Retinal pigment epithelial cell (primary cell): ENCODE measurements at regions not wholly inside any gene's neighbourhood (a gene's known extent, or its start where the extent isn't known, plus 50 kb on each side); places are given as distances from the start of the nearest gene placed in this dataset.
"Not testable (repeated sequence)": the region's sequence is repeated elsewhere in the genome, so short reads cannot be mapped to it uniquely, and the experiment has no call there.

Experiments
- DNase-seq: peaks from one replicate; pipeline ENCODE4 v3.0.0-alpha.2; 2010; ENCODE audit warnings: low read depth
- H3K4me3 ChIP-seq: 2 replicates; pipeline ENCODE4 v1.5.1; 2011; ENCODE audit warnings: mild to moderate bottlenecking, low read length, control low read depth, moderate library complexity
- TF ChIP-seq, protein P1 (sequence below): conservative IDR thresholded peaks from 2 replicates; pipeline ENCODE4 v1.5.1; 2011; ENCODE audit warnings: low read depth, low read length, control low read depth, inconsistent platforms

DNA sequence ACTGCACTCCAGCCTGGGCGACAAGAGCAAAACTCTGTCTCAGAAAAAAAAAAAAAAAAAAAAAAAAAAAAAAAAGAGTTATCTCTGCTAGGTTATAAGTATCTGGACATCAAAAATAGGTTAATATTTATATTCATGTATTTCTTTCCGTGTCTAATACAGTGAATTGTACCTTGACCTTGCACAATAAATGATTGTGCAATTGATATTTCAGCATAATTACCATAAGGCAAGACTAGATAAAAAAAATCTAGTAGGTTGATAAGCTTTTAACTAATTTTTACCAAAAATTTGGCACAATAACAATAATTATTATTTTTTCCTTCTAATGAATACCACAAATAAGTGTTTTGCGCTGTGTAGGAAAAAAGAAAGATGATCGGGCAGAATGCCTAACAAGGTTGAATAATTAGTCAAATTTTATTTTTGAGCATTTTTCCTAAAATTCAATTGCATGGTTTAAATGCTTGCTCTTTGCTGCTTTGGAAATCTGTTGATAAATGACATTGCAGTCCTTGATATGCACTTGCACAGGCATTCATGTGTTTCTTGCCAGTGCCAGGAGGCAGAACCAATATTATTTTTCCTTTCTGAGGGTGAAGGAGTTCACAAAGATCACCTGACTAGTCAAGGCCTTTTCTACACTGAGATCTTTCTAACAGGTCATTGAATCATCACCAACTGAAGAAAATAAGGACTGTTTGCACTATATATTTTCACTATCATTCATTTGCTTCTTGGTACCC lies 127.5 kb downstream of the ARRDC3 start:
- DNase-seq, result no peak
- TF ChIP-seq, protein P1, sequence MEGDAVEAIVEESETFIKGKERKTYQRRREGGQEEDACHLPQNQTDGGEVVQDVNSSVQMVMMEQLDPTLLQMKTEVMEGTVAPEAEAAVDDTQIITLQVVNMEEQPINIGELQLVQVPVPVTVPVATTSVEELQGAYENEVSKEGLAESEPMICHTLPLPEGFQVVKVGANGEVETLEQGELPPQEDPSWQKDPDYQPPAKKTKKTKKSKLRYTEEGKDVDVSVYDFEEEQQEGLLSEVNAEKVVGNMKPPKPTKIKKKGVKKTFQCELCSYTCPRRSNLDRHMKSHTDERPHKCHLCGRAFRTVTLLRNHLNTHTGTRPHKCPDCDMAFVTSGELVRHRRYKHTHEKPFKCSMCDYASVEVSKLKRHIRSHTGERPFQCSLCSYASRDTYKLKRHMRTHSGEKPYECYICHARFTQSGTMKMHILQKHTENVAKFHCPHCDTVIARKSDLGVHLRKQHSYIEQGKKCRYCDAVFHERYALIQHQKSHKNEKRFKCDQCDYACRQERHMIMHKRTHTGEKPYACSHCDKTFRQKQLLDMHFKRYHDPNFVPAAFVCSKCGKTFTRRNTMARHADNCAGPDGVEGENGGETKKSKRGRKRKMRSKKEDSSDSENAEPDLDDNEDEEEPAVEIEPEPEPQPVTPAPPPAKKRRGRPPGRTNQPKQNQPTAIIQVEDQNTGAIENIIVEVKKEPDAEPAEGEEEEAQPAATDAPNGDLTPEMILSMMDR, result no peak

DNA sequence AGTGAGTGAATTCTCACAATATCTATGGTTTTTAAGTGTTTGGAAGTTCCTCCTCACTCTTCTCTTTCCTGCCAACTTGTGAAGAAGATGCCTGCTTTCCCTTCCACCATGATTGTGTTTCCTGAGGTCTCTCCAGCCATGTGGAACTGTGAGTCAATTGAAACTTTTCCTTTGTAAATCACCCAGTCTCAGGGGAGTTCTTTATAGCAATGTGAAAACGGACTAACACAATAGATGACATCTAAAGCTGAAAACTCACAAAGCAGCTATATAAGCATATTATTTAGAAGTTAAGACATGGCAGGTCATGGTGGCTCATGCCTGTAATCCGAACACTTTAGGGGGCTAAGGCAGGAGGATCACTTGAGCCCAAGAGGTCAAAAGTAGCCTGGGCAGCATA lies 130.2 kb downstream of the ARRDC3 start:
- TF ChIP-seq, protein P1, result no peak
- no peak overlapping the region for H3K4me3 ChIP-seq
- DNase-seq, result no peak

More for the DNA sequence above, 127.5 kb downstream of the ARRDC3 start:
- H3K4me3 ChIP-seq, result no peak overlapping the region

DNA sequence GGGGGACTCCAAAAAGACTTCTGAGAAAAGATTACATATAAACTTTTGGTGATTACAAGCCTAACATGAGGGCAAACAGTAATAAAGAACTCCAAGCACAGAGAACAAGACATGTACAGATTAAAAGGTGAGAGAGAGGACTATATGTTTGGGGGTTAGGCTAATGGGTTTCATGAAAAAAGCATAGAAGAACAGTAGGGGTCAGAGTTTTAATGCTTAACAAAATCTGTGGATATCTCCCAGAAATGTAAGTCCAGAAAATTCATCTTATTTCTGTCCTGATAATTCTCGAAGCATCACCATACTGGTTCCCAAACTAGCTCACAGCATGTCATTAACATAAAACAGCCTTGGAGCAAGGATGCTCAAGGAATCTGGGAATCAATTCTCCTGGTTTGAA lies 137.2 kb downstream of the ARRDC3 start:
- TF ChIP-seq, protein P1, result peak; percentile 9
- no peak overlapping the region for H3K4me3 ChIP-seq
- no peak for DNase-seq

DNA sequence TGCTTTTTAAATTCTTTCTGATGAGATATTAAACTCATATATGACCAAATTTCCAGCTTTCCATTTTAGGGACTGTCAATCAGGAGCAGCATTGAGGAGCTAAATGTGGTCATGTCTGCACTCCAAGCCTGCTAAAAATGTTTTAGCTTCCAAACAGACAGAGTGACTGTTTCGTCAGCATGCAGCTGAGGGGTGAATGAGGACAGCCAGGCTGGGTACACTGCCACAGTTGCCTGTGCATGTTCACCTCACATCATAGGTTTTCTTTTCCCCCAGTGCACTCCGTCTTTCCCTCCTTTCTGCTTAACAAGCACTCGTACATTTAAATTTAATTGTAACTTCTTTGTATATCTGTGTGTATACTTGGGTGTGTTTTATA lies 138.1 kb downstream of the ARRDC3 start:
- TF ChIP-seq, protein P1, result no peak
- no peak for DNase-seq
- no peak overlapping the region for H3K4me3 ChIP-seq

DNA sequence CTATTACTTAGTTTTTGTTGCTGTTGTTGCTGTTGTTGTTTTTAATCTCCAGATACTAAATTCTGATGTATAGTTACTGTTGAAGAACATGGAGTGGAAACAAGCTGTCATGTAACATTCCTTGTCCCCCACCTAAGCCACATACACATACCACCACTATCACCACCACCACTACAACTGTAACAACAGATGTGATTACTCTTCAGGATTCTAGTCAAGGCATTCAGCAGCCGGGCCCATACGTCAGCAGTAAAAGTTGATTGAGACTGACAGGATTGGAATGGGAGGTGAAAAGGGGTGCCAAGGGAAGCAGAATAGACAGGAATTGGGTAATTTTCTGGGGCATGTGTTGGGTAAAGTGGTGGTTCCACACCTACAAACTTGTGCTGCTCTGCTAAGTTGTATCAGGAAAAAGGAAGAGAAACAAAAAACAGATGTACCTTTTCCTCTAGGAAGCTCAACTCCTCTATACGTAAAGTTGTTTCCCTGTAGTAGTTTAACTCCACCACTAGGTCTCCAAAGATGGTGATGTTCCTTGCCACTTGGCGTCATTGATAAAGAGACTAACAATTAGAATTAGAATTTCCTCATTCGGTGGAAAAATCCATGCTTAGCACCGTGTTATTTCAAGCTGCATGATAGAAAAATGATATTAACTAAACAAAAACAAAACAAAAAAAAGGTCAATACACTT lies 138.6 kb downstream of the ARRDC3 start:
- no peak overlapping the region for H3K4me3 ChIP-seq
- TF ChIP-seq, protein P1, result no peak
- DNase-seq, result no peak

DNA sequence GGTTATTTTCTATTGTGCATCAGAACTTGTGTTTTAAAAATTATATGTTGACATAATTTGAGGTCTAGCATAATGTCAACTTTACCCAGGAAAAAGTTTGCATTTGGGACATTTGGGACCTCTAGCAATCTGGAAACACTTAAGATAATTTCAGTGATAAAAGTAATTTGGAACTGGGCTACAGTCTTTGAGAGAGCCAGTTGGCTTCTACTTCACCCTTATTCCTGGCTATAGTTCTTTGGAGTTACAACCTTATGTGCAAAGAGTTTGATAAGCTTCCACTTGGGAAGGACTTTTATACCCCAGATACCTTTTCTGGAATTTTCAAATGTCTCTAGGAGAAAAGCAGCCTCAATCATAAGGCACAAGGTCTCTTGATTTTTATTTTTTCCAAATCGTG lies 139.3 kb downstream of the ARRDC3 start:
- no peak overlapping the region for H3K4me3 ChIP-seq
- no peak for DNase-seq
- TF ChIP-seq, protein P1, result no peak

DNA sequence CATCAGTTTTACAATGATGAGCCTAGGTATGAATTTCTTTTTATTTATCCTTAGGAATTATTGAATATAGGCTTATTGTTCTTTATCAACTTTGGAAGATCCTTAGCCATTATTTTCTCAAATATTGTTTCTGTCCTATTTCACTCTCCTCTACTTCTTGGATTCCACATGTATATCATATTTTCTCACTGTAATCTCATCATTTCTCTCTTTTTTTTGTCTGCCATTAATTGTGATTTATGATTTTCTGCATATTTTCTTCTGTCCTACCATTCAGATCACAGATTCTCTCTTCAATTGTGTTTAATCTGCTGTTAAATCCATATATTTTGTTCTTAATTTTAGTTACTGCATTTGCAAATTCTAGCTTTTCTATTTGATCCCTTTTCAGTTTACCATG lies 139.8 kb downstream of the ARRDC3 start:
- no peak for DNase-seq
- TF ChIP-seq, protein P1, result no peak
- H3K4me3 ChIP-seq, result no peak overlapping the region

DNA sequence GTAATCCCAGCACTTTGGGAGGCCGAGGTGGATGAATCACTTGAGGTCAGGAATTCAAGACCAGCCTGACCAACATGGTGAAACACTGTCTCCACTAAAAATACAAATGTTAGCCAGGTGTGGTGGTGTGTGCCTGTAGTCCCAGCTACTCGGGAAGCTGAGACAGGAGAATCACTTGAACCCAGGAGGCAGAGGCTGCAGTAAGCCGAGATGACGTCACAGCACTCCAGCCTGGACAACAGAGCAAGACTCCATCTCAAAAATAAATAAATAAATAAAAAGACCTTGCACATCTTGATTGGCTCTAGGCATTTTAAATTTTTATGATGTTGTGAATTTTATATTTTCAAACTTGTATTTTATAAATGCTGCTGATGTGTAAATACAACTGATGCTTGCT lies 141.7 kb downstream of the ARRDC3 start:
- not testable (repeated sequence) for DNase-seq, H3K4me3 ChIP-seq
